K562 (cell line): ENCODE measurements at regions not wholly inside any gene's neighbourhood (a gene's known extent, or its start where the extent isn't known, plus 50 kb on each side); places are given as distances from the start of the nearest gene placed in this dataset.

Source experiments
- GTF2F1 ChIP-seq: IDR thresholded peaks from 2 replicates; pipeline ENCODE4 v1.6.1; 2011; ENCODE audit warnings: low read depth, low read length, improper control_type of control experiment
- ZNF184 ChIP-seq: sonication (generic); formaldehyde crosslinking; IDR thresholded peaks from 2 replicates; pipeline ENCODE4 v1.5.0; 2020; ENCODE audit warnings: missing genetic modification reagents
- ZNF586 ChIP-seq: fragments of 450-650 bp; formaldehyde crosslinking; conservative IDR thresholded peaks from 2 replicates; pipeline ENCODE4 v1.4.0; 2020; ENCODE audit warnings: mild to moderate bottlenecking, moderate library complexity
- TF ChIP-seq, protein P1 (sequence below): fragments of 250-450 bp; sonication (Bioruptor Pico); IDR thresholded peaks from 2 replicates; pipeline ENCODE4 v1.5.0; 2021; ENCODE audit warnings: mild to moderate bottlenecking, borderline replicate concordance
- TF ChIP-seq, protein P2 (sequence below): fragments of 150-350 bp; IDR thresholded peaks from 2 replicates; pipeline ENCODE4 v1.6.1; 2014; ENCODE audit warnings: low read depth, mild to moderate bottlenecking, low read length, borderline replicate concordance

DNA sequence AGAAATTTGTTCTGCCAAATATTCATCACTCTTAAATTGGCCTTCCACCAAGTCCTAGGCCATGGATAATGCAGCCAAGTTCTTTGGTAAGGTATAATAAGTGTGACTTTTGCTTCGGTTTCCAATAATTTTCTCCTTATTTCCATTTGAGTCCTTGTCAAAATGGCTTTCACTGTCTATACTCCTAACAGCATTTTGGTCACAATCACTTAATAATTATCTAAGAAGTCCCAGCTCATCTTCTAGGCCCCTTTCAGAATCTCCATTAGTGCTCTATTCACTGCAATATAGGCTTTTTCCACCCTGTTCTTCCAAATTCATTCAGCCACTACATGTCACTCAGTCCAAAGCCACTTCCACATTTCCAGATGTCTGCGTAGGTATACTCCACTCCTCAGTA is 51.0 kb upstream of the SPIN4 start (continued):
- TF ChIP-seq, protein P1, sequence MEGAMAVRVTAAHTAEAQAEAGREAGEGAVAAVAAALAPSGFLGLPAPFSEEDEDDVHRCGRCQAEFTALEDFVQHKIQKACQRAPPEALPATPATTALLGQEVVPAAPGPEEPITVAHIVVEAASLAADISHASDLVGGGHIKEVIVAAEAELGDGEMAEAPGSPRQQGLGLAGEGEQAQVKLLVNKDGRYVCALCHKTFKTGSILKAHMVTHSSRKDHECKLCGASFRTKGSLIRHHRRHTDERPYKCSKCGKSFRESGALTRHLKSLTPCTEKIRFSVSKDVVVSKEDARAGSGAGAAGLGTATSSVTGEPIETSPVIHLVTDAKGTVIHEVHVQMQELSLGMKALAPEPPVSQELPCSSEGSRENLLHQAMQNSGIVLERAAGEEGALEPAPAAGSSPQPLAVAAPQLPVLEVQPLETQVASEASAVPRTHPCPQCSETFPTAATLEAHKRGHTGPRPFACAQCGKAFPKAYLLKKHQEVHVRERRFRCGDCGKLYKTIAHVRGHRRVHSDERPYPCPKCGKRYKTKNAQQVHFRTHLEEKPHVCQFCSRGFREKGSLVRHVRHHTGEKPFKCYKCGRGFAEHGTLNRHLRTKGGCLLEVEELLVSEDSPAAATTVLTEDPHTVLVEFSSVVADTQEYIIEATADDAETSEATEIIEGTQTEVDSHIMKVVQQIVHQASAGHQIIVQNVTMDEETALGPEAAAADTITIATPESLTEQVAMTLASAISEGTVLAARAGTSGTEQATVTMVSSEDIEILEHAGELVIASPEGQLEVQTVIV (CRISPR knock-in tag): no peak
- TF ChIP-seq ZNF586 (CRISPR knock-in tag): no peak
- no peak for TF ChIP-seq ZNF184 (CRISPR knock-in tag)
- TF ChIP-seq, protein P2, sequence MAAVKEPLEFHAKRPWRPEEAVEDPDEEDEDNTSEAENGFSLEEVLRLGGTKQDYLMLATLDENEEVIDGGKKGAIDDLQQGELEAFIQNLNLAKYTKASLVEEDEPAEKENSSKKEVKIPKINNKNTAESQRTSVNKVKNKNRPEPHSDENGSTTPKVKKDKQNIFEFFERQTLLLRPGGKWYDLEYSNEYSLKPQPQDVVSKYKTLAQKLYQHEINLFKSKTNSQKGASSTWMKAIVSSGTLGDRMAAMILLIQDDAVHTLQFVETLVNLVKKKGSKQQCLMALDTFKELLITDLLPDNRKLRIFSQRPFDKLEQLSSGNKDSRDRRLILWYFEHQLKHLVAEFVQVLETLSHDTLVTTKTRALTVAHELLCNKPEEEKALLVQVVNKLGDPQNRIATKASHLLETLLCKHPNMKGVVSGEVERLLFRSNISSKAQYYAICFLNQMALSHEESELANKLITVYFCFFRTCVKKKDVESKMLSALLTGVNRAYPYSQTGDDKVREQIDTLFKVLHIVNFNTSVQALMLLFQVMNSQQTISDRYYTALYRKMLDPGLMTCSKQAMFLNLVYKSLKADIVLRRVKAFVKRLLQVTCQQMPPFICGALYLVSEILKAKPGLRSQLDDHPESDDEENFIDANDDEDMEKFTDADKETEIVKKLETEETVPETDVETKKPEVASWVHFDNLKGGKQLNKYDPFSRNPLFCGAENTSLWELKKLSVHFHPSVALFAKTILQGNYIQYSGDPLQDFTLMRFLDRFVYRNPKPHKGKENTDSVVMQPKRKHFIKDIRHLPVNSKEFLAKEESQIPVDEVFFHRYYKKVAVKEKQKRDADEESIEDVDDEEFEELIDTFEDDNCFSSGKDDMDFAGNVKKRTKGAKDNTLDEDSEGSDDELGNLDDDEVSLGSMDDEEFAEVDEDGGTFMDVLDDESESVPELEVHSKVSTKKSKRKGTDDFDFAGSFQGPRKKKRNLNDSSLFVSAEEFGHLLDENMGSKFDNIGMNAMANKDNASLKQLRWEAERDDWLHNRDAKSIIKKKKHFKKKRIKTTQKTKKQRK: no peak
- TF ChIP-seq GTF2F1: no peak
